GM20000 (cell line): ENCODE measurements at regions not wholly inside any gene's neighbourhood (a gene's known extent, or its start where the extent isn't known, plus 50 kb on each side); places are given as distances from the start of the nearest gene placed in this dataset.

Experiments used
- DNase-seq: peaks from one replicate; pipeline ENCODE4 v3.0.0; 2012; ENCODE audit warnings: low spot score
- CTCF ChIP-seq: IDR thresholded peaks from 2 replicates; pipeline ENCODE4 v1.5.1; 2012; ENCODE audit warnings: mild to moderate bottlenecking, control low read depth; ENCODE audit errors: extremely low read depth, missing control alignments

GRCh38 chr3:15926871-15927270 lies 129.1 kb upstream of the ANKRD28 start:
- no peak for DNase-seq
- TF ChIP-seq CTCF: no peak

- no peak for TF ChIP-seq CTCF
- DNase-seq: no peak
Measured at GRCh38 chr3:15927969-15928368, 130.2 kb upstream of the ANKRD28 start.

GRCh38 chr3:15929944-15930571 lies 132.3 kb upstream of the ANKRD28 start:
- TF ChIP-seq CTCF: no peak

GRCh38 chr3:15932348-15933300 lies 134.8 kb upstream of the ANKRD28 start:
- no peak for TF ChIP-seq CTCF
- no peak for DNase-seq

More at GRCh38 chr3:15929944-15930571, 132.3 kb upstream of the ANKRD28 start:
- DNase-seq: no peak

GRCh38 chr3:15933439-15934139 lies 135.8 kb upstream of the ANKRD28 start:
- DNase-seq: no peak
- TF ChIP-seq CTCF: no peak

- DNase-seq: no peak
- TF ChIP-seq CTCF: no peak
Measured at GRCh38 chr3:15934389-15935195, 136.8 kb upstream of the ANKRD28 start.
